HG02943 (cell line): ENCODE measurements at regions not wholly inside any gene's neighbourhood (a gene's known extent, or its start where the extent isn't known, plus 50 kb on each side); places are given as distances from the start of the nearest gene placed in this dataset.

ENCODE experiments used
- ATAC-seq: cut with Tn5 transposase; IDR thresholded peaks from one replicate; pipeline ENCODE4 v1.9.1; 2021; ENCODE audit warnings: mild to moderate bottlenecking, low read depth, moderate library complexity; ENCODE audit not compliant: unreplicated experiment

DNA sequence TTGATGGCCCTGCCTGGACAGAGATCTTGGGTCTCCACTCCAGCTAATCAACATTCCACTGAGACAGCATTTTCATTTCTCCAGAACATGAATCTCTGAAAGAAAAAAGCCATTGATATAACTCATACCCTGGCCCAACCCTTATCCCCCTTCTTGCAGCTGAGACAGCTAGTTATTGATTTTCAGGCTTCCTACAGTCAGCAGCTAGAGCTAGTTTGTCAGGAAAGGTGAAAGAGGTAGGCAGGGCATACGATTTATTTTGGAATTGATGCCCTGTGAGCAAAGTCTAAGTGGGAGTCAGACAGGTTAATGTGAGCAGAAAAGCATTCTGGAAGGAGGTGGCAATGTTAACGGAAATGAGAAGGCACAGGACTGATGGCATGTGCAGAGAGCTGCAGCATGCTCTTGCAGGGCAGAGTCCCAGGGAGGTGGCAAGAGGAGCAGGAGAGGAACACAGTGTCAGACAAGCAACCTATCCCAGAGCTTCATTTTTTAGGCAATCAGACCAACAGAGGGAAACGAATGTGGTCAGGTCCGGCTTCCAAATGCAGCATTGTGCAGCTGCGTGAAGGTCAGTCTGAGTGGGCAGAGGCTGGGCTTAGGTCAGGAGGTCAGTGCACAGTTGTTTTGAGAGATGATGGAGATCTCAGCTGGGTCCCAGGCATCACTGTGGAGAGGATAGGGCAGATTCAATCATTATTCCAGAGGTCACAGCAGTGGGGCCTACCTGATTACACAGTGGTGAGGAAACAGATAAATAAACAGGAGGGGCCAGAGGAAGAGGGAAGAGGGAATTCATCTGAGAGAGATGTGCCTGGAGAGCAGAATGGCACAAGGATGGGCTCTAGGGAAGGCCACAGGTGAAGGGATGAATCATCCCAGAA lies 134.8 kb downstream of the CMPK2 start:
- ATAC-seq = no peak

DNA sequence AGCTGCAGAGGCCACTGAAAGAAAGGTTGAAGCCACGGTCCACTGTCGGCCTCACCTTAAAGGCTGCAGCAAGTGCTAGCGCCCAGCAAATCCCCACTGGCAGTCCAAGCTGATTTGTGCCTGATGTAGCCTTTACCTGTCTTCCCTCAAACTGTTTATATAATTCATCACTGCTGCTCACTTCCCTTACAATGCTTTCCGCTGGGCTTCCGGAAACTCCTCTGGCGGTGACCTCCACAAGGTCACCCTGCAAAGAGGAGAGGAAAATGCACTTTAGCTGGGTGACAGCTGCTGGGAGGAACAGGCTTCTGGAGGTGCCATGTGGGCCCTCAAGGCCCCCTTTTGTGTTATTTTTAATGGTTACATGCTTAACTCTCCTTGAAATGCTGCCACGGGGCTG lies 126.2 kb downstream of the CMPK2 start:
- ATAC-seq = no peak

DNA sequence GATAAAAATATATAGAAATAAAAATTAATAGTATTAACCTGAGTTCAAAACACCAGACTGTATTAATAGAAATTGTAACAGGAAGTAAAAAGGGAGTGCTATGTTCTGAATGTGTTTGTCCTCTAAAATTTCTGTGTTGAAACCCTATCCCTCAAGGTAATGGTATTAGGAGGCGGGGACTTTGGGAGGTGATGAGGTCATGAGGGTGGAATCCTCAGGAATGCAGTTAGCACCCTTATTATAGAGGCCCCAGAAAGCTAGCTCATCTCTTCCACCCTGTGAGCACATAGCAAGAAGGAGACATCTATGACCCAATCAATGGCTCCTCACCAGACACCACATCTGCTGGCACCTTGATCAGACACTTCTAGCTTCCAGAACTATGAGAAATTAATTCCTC lies 124.5 kb downstream of the CMPK2 start:
- ATAC-seq = no peak

DNA sequence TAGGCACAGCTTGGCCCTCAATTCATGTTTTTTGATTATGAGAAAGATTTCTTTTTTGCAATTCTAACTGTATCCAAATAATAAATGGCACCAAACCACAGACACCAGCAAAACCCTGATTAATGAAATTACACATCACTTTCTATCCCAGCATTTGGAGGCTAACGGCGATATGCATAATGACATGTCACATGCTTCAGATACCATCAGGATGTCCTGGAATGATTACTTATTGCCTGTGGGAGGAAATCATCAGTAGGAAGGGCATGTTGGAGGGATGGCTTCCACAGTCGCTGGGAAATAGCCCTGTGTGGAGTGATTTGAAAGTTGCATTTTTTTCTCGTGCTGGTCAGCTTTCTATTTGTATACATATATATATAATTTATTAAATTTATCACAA lies 121.7 kb downstream of the CMPK2 start:
- ATAC-seq = no peak

DNA sequence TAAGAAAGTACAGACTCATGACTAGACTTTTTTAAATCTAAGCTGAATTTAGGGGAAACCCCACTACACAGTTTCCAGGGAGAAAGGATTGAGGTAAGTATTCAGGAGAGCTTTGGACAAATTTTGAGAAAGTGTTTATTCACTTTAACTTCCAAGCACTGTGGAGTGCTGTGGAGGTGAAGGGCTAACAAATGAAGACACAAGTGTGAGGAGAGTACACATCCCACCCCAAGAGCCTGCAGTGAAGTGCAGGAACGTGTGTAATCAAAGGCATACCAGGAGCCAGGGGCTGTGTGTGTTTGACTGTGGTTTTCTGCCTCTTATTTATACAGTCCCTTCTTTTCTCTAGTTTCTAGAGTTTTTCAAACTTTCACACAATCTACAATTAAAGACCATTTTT lies 118.3 kb downstream of the CMPK2 start:
- no peak for ATAC-seq

DNA sequence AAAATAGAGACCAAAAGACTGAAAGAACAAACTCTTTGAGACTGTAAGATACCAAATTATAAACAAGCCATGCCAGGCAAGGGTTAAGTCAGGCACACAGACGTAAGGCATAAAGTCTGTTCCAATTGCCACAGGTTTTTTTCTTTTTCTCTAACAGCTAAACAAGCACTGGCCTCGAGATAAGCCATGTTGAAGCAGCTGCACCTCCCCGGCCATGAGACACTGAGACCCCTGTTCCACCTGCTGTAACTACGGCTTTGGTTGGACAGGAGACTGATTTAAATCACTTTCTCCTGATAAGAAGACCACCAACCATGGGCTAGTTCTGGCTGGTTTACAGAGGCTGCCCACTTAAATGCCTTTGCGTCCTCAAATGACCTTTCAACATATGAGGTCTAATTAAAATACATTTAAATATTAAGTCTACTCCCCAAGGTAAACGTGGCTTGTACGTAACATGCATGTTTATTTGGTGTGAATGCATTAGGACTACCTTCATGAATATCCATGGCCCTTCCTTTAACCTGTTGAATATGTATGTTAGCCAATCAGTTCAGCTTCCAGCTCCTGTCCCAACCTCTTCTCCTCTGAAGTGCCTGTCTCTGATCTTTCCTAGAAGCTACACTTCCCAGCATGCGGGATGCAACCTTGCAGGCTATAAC lies 117.2 kb downstream of the CMPK2 start:
- no peak for ATAC-seq

DNA sequence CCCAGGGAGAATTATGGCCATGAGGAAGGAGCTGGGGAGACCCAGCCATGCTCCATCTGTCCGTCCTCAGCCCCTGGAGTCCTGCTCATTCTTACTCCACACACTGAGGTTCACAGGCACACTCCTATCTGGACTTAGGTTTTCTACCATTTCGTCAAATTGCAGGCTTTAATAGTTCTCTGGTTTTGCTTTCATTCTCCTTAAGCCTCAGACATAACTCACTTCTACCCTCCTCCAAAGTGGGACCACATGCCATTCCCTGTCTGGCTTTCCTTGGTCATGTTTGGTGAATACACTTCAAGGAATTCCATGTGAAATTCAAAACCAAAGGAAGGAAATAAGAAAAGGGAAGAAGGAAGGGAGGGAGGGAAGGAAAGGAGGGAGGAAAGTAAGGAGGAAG lies 115.7 kb downstream of the CMPK2 start:
- no peak for ATAC-seq

DNA sequence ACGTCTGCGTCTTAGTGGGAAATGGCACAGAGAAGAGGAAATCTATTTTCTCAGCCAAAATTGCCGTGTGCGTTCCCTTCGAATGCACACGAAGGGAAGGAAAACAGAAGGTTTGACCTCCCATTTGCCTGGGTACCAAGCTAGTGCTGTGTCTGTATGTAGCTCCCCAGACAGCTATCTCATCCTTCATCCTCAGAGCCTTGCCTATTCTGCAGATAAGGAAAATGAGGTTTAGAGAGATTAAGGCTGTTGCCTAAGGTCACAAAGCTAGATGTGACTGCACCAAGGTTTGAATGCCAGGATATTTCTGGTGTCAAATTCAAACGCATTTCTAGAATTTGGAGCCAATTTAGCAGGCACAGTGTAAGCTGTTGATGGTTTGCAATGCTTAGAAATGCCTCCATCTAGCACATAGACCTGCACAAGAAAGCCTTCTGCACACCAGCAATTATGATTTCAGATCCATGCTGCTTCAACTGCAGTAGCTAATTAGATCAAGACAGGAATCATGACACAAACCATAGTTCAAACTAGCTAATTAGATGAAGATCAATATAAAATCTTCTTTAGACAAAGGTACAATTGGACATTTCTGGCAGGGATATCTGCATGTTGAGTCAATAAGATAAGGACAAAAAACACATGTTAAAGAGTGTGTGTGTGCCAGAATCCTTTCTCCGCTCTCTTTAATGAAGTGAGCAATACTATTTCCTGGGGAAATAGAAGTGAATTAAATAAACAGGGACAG lies 115.1 kb downstream of the CMPK2 start:
- no peak for ATAC-seq

DNA sequence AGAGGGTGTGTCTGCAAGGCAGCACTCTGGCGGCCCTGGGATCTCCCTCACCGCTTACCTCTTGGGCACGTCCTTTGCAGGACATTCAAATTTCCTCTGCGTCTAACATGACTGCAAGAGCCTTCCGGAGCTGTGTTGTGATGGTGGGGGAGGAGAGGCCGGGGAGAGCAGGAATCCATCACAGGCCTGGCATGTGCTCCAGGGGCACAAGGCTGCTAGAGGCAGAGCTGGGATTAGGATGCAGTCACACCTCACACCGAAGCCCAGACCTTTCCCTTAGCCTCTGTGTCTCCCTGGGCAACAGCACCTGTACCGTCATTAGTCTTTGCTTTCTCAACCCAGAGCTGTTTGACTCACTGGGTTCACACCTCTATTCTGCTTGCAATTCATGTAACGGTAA lies 111.3 kb downstream of the CMPK2 start:
- ATAC-seq = no peak

DNA sequence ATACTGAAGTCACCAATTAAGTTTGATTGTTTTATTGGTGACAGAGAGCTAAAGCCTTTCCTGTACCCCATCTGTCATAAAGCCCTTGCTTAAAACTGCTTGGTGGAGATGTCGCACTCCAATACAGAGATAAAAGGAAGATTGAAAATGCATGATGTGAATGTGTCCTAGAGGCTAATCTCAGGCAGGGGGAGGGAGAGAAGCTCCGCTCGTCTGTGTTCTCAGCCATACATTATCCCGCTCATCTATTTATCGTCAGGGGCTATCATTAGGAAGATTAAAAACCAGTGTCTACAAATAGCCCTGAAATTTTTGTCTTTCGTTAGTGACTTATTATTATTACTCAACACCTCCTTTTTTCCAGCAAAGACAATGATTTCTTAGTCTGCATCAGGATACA lies 110.3 kb downstream of the CMPK2 start:
- no peak for ATAC-seq

DNA sequence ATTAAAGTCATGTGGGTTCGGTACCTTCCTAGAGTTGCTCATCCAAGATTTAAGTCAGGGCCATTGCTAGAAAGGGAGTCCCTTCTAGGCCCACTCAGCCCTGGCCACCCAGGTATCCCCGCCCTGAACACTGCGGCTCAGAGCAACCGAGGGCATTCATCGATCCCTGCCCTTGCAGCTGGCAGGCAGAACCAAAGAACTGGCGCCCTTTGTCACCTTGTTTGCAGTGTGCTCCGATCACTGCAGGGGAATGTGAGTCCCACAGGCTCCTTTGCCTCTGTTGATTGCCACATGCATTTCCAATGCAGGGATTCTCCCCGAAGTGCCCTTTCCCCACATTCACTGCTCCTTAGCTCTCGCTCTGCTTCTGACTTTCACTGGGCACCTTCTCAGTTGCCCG lies 108.5 kb downstream of the CMPK2 start:
- ATAC-seq = no peak

DNA sequence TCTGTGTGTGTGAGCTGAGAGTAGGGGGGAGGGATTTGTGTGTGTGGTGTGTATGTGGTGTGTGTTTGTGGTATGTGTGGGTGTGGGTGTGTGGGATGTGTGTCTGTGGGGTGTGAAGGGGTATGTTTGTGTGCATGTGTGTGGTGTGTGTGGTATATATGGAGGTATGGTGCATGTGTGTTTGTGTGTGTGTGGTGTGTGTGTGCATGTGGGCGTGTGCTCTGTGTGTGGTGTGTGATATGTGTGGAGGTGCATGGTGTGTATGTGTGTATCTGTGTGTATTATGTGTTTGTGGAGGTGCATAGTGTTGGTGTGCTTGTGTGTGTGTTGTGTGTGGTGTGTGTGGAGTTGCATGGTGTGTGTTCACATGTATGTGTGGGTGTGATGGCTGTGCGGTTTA lies 106.0 kb downstream of the CMPK2 start:
- ATAC-seq = no peak

DNA sequence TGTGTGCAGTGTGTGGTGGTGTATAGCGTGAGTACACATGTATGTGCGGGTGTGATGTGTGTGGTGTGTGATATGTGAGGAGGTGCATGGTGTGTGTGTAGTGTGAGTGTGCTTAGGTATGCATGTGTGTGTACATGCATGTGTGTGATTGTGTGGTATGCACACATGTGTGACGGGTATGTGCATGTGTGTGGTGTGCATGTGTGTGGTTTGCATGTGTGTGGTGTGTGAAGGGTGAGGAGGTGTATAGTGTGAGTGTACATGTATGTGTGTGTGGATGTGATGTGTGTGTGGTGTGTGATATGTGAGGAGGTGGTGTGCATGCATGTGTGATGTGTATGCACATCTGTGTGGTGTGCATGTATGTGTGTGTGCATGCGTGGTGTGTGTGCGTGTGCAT lies 105.6 kb downstream of the CMPK2 start:
- no peak for ATAC-seq

DNA sequence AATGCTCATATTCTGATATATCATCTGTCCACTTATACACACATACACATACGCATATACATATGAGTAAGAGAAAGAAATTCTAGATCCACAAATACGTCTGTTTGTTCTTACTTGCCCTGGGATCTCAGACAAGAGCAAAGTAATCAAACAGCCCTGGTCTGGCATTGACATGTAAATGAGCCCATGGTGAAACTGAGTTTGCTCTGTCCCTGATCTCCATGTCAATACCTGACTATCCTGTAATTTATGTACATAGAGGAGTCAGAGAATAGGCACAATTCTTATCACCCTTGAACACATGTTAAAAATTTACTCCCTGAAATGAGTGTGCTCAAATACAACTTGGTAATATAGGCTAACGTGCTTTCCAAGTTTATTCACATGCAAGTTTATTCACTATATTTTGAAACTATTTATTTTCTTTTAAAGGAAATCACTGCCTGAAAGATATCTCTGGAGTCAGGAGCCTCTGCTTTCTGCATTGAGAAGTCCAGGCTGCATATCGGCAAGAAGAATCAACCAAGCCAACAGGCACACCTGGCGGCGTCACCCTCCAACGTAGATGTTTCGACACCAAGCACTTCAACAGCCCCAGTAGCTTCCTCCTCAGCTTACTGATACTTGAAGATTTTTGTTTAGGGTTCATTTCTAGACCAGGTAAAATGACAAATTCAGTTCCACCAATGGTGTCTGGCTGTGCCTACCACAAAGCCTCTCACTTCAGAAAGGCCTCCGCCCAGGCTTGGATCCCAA lies 100.6 kb downstream of the CMPK2 start:
- no peak for ATAC-seq

DNA sequence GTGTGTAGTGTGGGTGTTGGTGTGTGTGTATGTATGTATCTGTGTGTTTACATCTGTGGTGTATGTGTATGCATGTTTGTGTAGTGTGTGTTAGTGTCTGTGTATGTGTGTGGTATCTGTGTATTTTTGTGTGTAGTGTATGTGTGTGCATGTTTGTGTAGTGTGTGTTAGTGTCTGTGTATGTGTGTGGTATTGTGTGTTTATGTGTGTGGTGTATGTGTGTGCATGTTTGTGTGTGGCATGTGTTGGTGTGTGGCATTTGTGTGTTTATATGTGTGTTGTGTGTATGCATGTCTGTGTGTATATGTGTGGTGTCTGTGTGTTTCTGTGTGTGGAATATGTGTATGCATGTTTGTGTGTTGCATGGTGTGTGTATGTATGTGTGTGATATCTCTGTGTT lies 96.4 kb downstream of the CMPK2 start:
- ATAC-seq = no peak

DNA sequence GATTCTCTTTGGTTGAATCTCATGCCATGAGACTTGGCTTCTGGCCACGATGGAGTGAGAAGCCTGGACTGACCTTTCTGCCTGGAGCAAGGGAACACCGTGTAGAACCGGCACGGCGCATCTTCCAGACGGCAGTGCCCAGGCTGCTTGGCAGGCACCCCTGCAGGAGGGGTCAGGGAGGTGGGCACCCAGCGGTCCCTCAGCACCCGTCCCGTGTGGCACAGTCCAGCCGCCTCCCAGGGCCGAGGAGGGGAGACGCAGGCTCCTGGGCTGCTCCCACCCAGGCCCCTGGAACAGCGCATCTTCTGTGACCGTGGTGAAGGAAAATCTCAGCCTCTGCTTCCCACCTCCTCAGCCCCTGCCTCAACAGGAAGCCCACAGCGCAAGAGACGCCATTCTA lies 95.7 kb downstream of the CMPK2 start:
- no peak for ATAC-seq

DNA sequence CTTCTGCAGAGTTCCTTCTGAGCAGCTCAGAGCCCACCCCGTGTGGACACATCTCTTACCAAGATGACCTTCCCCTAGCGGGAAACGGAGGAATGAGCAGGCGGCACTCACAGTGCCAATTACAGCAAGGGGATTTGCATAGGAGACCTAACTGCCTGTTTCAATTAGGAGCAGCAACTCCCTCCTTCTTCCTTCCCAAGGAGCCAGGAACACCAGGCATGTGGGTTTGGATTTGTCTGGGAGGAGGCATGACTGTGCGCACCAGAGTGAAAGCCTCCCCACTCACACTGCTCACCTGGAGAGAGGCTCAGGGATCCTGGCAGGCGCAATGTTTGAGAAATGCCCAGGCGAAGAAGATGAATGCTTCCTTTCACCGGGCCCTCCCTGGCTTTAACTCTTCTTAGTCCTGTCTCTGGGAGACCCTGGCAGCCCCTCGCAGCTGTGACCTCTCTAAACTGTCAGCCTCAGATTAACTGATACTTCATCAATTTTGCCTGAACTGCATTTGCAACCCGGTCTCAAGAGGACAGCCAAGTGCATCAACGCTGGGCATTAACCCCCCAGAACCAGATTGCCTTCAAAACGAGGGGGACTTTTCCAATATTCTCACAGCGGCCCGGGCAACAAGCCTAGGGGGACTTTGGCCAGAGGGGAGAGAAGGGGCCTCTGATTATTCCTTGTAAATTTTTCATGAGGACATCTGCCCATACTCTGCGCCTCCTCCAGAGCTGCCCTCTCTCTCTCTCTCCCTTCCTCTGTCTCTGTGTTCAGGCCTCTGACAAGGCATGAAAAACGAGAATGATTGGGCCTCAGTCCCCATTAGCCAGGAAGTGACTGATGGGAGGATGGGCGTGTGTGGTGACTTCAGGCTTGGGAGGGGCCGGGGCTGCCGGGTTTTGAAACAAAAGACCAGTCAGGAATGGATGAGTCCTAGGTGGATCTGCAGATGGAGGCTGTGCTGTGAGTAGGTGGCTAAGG lies 93.8 kb downstream of the CMPK2 start:
- no peak for ATAC-seq

DNA sequence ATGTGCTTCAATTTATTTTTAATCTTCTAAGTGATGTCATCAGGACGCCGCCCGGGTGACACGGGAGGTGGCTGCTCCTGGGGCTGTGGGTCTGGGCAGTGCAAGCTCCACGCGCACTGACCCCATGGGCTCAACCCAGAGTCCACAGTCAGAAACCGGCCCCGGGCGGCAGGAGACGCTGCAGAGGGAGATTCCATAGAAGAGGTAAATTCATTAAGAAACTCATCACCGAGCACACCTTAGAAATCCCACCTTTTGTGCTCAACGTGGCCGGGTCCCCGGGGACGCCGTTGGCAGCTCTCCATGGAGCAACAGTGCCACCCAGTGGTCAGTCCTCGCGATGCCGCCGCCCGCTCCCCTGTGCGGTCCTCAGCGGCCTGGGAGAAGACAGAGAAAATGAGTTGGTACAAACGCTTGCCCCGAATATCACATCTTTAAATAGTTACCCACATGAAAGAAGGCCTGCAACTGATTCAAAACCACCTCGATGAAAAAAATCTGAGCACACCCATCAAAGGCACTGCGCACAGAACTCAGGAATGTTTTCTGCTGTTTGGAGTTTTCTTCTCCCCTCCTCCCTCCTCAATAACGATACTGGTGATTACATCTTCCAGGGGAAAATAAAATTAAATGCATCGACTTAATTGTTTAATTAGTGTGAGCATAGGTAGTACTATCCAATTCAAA lies 92.6 kb downstream of the CMPK2 start:
- peak; percentile 89 for ATAC-seq

DNA sequence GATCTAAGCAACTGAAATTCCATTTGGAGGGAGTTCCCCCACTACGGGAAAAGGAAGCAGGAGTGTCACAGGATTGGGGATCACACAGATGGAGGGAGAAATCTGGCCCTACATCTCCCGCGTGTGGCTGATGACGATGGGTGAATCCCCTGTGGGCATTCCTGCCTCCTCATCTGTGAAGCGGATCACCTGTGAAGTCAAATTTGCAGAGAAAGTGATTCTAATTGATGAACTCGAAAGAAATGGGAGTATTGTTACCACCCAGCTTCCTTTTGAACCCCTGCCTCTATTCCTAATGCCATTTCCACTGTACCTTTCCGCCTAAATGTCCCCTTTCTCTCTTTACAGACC lies 92.0 kb downstream of the CMPK2 start:
- no peak for ATAC-seq
